Left lung (tissue), 4 donors: ENCODE measurements at regions not wholly inside any gene's neighbourhood (a gene's known extent, or its start where the extent isn't known, plus 50 kb on each side); places are given as distances from the start of the nearest gene placed in this dataset.

Experiments
- ATAC-seq: fragments of 200-7000 bp; cut with Tn5 transposase; one replicate; pipeline ENCODE4 v1.9.1; 2020; ENCODE audit warnings: moderate library complexity
- DNase-seq, 4 donors: peaks; one replicate each; pipeline ENCODE4 v3.0.0-alpha.2; 2013 to 2020
- H3K27ac ChIP-seq, 2 donors: fragments of 200-600 bp; sonication (generic) in 1 of 2; one replicate each; pipeline versions ENCODE4 v1.5.0 to v1.8.0; 2020 to 2021
- H3K27me3 ChIP-seq, 2 donors: fragments of 200-600 bp; sonication (generic) in 1 of 2; one replicate each; pipeline versions ENCODE4 v1.5.0 to v1.8.0; 2020 to 2021
- H3K36me3 ChIP-seq, 2 donors: fragments of 200-600 bp; sonication (generic) in 1 of 2; one replicate each; pipeline versions ENCODE4 v1.5.0 to v1.8.0; 2020 to 2021
- H3K4me1 ChIP-seq, 2 donors: fragments of 200-600 bp; one replicate each; pipeline ENCODE4 v1.8.0; 2021
- H3K4me3 ChIP-seq, 2 donors: fragments of 200-600 bp; sonication (generic) in 1 of 2; one replicate each; pipeline versions ENCODE4 v1.5.0 to v1.8.0; 2020 to 2021; ENCODE audit warnings: mild to moderate bottlenecking in 1 of 2
- H3K9me3 ChIP-seq, 2 donors: fragments of 200-600 bp; sonication (generic) in 1 of 2; one replicate each; pipeline versions ENCODE4 v1.5.0 to v1.8.0; 2020 to 2021
- CTCF ChIP-seq, 2 donors: fragments of 200-600 bp; sonication (generic) in 1 of 2; IDR thresholded peaks; one replicate each; pipeline versions ENCODE4 v1.5.0 to v1.8.0; 2021; ENCODE audit warnings: antibody characterized with exemption in 2 of 2
- intact Hi-C, 2 donors: fragments of 100-400 bp; cut with DNase I; formaldehyde crosslinking; loops; one replicate each; pipeline versions ENCODE4 v1.11.2 to v1.14.2; 2022
- donor health status: DM: no; HTN: yes; CAD: no.
- donor health status: DM: no; HTN: no; CAD: no.

GRCh38 chr21:16073586-16073985 is 343.8 kb downstream of the USP25 start:
- H3K4me3 ChIP-seq, result no peak overlapping the region
- no peaks in the 10 kb centered on the region for H3K36me3 ChIP-seq
- H3K9me3 ChIP-seq, result no peaks in the 10 kb centered on the region
- no peaks in the 10 kb centered on the region for H3K27me3 ChIP-seq
- DNase-seq (no peak), ATAC-seq (no peak)
- no peak overlapping the region for H3K27ac ChIP-seq
- TF ChIP-seq CTCF (IDR thresholded peaks at IDR 0.05), result no peak
- no peaks in the 10 kb centered on the region for H3K4me1 ChIP-seq
- intact Hi-C loops, result no loop called here

GRCh38 chr21:16074950-16075489 is 345.2 kb downstream of the USP25 start:
- no peak for ATAC-seq
- DNase-seq, result no peak
- no peaks in the 10 kb centered on the region for H3K4me1 ChIP-seq
- no peaks in the 10 kb centered on the region for H3K27me3 ChIP-seq
- no peak overlapping the region for H3K27ac ChIP-seq
- no peaks in the 10 kb centered on the region for H3K36me3 ChIP-seq
- H3K4me3 ChIP-seq, result no peak overlapping the region
- TF ChIP-seq CTCF (IDR thresholded peaks at IDR 0.05), result no peak
- intact Hi-C loops, result no loop called here
- no peaks in the 10 kb centered on the region for H3K9me3 ChIP-seq

GRCh38 chr21:16075649-16076282 is 346.0 kb downstream of the USP25 start:
- DNase-seq (no peak), ATAC-seq (no peak)
- intact Hi-C loops, result no loop called here
- Histone ChIP-seq H3K36me3 (no peaks in the 10 kb centered on the region), H3K27ac (no peak overlapping the region), H3K27me3 (no peaks in the 10 kb centered on the region), H3K4me3 (no peak overlapping the region), H3K9me3 (no peaks in the 10 kb centered on the region), H3K4me1 (no peaks in the 10 kb centered on the region)
- TF ChIP-seq CTCF (IDR thresholded peaks at IDR 0.05), result no peak

GRCh38 chr21:16076465-16076864 is 346.7 kb downstream of the USP25 start:
- ATAC-seq, result no peak
- no peak overlapping the region for H3K27ac ChIP-seq

GRCh38 chr21:16078382-16078781 is 348.6 kb downstream of the USP25 start:
- Histone ChIP-seq H3K27me3 (no peaks in the 10 kb centered on the region), H3K36me3 (no peaks in the 10 kb centered on the region), H3K4me1 (no peaks in the 10 kb centered on the region), H3K4me3 (no peak overlapping the region), H3K27ac (no peak overlapping the region), H3K9me3 (no peaks in the 10 kb centered on the region)
- intact Hi-C loops, result no loop called here
- no peak for TF ChIP-seq CTCF (IDR thresholded peaks at IDR 0.05)
- ATAC-seq, result no peak
- DNase-seq, result no peak

More at GRCh38 chr21:16076465-16076864, 346.7 kb downstream of the USP25 start:
- H3K36me3 ChIP-seq, result no peaks in the 10 kb centered on the region
- H3K4me1 ChIP-seq, result no peaks in the 10 kb centered on the region
- H3K27me3 ChIP-seq, result no peaks in the 10 kb centered on the region
- intact Hi-C loops, result no loop called here
- DNase-seq, result no peak
- no peak for TF ChIP-seq CTCF (IDR thresholded peaks at IDR 0.05)
- no peak overlapping the region for H3K4me3 ChIP-seq
- H3K9me3 ChIP-seq, result no peaks in the 10 kb centered on the region
